Left ventricle myocardium inferior (tissue), 1 donor: ENCODE measurements at regions not wholly inside any gene's neighbourhood (a gene's known extent, or its start where the extent isn't known, plus 50 kb on each side); places are given as distances from the start of the nearest gene placed in this dataset.

ENCODE experiments used
- DNase-seq: peaks from one replicate; pipeline ENCODE4 v3.0.0-alpha.2; 2020
- H3K27ac ChIP-seq: fragments of 200-600 bp; replicated peaks from 2 replicates; pipeline ENCODE4 v1.8.0; 2021
- H3K27me3 ChIP-seq: fragments of 200-600 bp; 2 replicates; pipeline ENCODE4 v1.8.0; 2021; ENCODE audit warnings: low read depth
- H3K36me3 ChIP-seq: fragments of 200-600 bp; 2 replicates; pipeline ENCODE4 v1.8.0; 2021
- H3K4me1 ChIP-seq: fragments of 200-600 bp; 2 replicates; pipeline ENCODE4 v1.8.0; 2021
- H3K4me3 ChIP-seq: fragments of 200-600 bp; 2 replicates; pipeline ENCODE4 v1.8.0; 2021; ENCODE audit warnings: mild to moderate bottlenecking, moderate library complexity
- H3K9me3 ChIP-seq: fragments of 200-600 bp; replicated peaks from 2 replicates; pipeline ENCODE4 v1.8.0; 2021
- intact Hi-C: fragments of 100-400 bp; cut with micrococcal nuclease; formaldehyde crosslinking; loops from one replicate; pipeline ENCODE4 v1.11.0; 2022
- TF ChIP-seq, protein P1 (sequence below): fragments of 200-600 bp; IDR thresholded peaks from 2 replicates; pipeline ENCODE4 v1.8.0; 2021; ENCODE audit warnings: antibody characterized with exemption, mild to moderate bottlenecking, borderline replicate concordance
- donor health status: DM: no; HTN: yes; CAD: no; lungs with severe emphysema.

DNA sequence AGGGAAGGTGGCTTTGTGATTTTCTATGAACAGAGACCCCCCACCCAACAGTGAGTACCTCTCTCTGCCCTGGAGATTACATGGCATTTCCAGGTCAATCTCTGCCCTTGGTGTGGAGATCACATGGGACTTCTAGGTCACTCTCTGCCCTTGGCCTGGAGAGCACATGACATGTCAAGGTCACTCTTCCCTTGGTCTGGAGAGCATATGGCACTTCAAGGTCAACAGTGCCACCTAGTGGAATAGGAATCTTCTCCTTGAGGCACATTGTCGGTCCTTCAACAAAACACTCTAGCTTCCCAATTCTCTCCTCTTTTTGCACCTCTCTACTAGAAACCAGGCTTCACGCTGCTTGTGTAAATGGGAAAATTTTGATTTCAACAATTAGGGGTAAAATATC is 66.2 kb upstream of the TACR3 start:
- TF ChIP-seq, protein P1, sequence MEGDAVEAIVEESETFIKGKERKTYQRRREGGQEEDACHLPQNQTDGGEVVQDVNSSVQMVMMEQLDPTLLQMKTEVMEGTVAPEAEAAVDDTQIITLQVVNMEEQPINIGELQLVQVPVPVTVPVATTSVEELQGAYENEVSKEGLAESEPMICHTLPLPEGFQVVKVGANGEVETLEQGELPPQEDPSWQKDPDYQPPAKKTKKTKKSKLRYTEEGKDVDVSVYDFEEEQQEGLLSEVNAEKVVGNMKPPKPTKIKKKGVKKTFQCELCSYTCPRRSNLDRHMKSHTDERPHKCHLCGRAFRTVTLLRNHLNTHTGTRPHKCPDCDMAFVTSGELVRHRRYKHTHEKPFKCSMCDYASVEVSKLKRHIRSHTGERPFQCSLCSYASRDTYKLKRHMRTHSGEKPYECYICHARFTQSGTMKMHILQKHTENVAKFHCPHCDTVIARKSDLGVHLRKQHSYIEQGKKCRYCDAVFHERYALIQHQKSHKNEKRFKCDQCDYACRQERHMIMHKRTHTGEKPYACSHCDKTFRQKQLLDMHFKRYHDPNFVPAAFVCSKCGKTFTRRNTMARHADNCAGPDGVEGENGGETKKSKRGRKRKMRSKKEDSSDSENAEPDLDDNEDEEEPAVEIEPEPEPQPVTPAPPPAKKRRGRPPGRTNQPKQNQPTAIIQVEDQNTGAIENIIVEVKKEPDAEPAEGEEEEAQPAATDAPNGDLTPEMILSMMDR: peak; percentile 23
- intact Hi-C loops: no loop called here
- no peak overlapping the region for H3K27ac ChIP-seq
- H3K36me3 ChIP-seq: no peaks in the 10 kb centered on the region
- peaks cover 29% of the 10 kb centered on the region for H3K9me3 ChIP-seq
- no peak overlapping the region for H3K4me3 ChIP-seq
- DNase-seq: no peak
- H3K4me1 ChIP-seq: no peaks in the 10 kb centered on the region
- no peaks in the 10 kb centered on the region for H3K27me3 ChIP-seq

DNA sequence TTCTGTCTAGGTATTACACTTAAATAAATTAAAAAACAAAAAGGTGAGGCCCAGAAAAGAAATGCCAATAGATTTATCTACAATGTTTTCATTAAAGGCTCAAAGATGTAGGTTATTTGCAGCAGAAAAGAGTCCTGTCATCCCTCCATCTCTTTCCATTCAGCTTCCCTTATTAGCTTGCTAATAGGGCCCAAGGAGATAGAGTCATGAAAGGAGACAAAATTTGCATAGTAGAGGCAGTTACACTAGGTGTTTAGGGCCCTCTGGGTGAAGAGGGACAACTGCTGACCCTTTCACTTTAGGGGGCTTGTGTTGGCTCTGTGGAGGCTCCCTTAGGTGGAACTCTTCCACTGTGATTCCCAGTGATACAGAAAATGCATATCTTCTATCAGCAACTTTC is 58.4 kb upstream of the TACR3 start:
- TF ChIP-seq, protein P1: no peak
- H3K4me1 ChIP-seq: no peaks in the 10 kb centered on the region
- H3K27me3 ChIP-seq: no peaks in the 10 kb centered on the region
- H3K27ac ChIP-seq: no peak overlapping the region
- H3K9me3 ChIP-seq: no peaks in the 10 kb centered on the region
- intact Hi-C loops: no loop called here
- no peaks in the 10 kb centered on the region for H3K36me3 ChIP-seq
- no peak for DNase-seq
- H3K4me3 ChIP-seq: no peak overlapping the region

DNA sequence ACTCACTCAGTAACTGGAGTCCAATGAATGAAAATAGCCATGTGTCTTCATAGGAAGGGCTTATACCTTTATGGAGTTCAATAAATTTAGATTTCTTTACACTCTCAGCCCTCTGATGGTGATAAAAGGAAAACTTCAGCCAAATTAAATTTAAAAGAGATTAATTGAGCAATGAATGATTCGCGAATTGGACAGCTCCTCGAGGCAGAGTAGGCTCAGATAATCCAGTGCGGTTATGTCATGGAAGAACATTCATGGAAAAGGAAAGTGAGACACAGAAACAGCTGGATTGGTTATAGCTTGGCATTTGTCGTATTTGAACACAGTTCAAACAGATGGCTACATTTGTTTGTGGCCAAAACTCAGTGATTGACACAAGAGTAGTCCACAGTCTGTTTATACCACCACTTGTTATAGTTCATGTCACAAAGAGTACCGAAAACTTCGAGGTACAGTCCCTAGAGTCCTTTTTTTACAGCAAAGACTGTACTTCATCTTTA is 54.6 kb upstream of the TACR3 start:
- no peak overlapping the region for H3K4me3 ChIP-seq
- H3K4me1 ChIP-seq: no peaks in the 10 kb centered on the region
- intact Hi-C loops: no loop called here
- TF ChIP-seq, protein P1: no peak
- H3K9me3 ChIP-seq: no peaks in the 10 kb centered on the region
- DNase-seq: no peak
- H3K27ac ChIP-seq: no peak overlapping the region
- no peaks in the 10 kb centered on the region for H3K27me3 ChIP-seq
- H3K36me3 ChIP-seq: no peaks in the 10 kb centered on the region

DNA sequence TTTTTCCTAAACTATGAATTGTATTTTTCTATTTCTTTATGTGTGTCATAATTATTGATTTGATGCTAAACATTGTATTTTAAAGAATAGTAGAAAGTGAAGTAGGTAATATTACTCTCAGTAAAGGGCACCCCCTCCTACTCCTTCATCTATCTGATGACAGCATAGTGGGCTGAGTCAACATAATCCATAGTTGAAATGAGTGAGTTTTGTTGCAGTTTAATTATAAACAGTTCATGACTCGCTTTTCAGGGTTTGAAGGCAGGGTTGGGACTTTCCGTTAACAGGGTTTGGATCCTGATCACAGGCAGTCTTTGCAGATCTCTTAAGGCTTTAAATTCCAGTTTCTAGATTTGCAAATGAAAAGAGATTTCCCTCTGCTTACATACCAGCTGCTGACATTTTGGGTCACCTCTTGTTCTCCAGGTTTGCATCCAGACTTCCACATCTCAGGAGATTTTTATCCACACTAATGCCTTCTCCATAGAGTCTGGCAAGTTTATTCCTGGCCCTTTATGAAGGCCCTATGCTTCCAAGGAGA is 54.0 kb upstream of the TACR3 start:
- no peaks in the 10 kb centered on the region for H3K4me1 ChIP-seq
- TF ChIP-seq, protein P1: no peak
- intact Hi-C loops: no loop called here
- no peaks in the 10 kb centered on the region for H3K27me3 ChIP-seq
- no peak overlapping the region for H3K27ac ChIP-seq
- no peaks in the 10 kb centered on the region for H3K9me3 ChIP-seq
- DNase-seq: no peak
- H3K4me3 ChIP-seq: no peak overlapping the region
- H3K36me3 ChIP-seq: no peaks in the 10 kb centered on the region
